Natural killer cell (primary cell): ENCODE measurements at regions not wholly inside any gene's neighbourhood (a gene's known extent, or its start where the extent isn't known, plus 50 kb on each side); places are given as distances from the start of the nearest gene placed in this dataset.

Source experiments
- ATAC-seq, 3 donors: fragments of 150-1000 bp in 2 of 3; fragments of 200-7000 bp in 1 of 3; cut with Tn5 transposase; 1 replicate in 1 of 3; 2 replicates in 2 of 3; pipeline ENCODE4 v1.10.0; 2021; ENCODE audit warnings: mild to moderate bottlenecking in 2 of 3, moderate library complexity in 2 of 3
- DNase-seq, 2 donors: peaks; one replicate each; pipeline versions ENCODE4 v3.0.0 to v3.0.0-alpha.2; 2013 to 2021; ENCODE audit warnings: mixed read lengths in 1 of 2
- H3K27ac ChIP-seq: one replicate; pipeline ENCODE4 v1.5.1; 2013; ENCODE audit warnings: mild to moderate bottlenecking, low read length
- H3K27me3 ChIP-seq: one replicate; pipeline ENCODE4 v1.6.1; 2013; ENCODE audit warnings: low read length; ENCODE audit not compliant: control insufficient read depth, insufficient read depth
- H3K36me3 ChIP-seq: one replicate; pipeline ENCODE4 v1.6.1; 2013; ENCODE audit warnings: low read length; ENCODE audit not compliant: control insufficient read depth, insufficient read depth
- H3K4me1 ChIP-seq: one replicate; pipeline ENCODE4 v1.6.1; 2013; ENCODE audit warnings: low read length; ENCODE audit not compliant: control insufficient read depth, insufficient read depth
- H3K4me3 ChIP-seq: one replicate; pipeline ENCODE4 v1.5.1; 2013; ENCODE audit warnings: low read length
- H3K9me3 ChIP-seq: one replicate; pipeline ENCODE4 v1.6.1; 2013; ENCODE audit warnings: low read length; ENCODE audit not compliant: control insufficient read depth, insufficient read depth
- H3K27ac Mint-ChIP-seq, 2 donors: one replicate each; pipeline ENCODE4 v1.8.0; 2022; ENCODE audit warnings: mild to moderate bottlenecking in 2 of 2, mixed read lengths in 2 of 2, moderate library complexity in 1 of 2
- H3K27me3 Mint-ChIP-seq, 2 donors: one replicate each; pipeline ENCODE4 v1.8.0; 2022; ENCODE audit warnings: low read depth in 2 of 2, mixed read lengths in 2 of 2
- H3K36me3 Mint-ChIP-seq: one replicate; pipeline ENCODE4 v1.8.0; 2022; ENCODE audit warnings: mixed read lengths
- H3K4me1 Mint-ChIP-seq, 2 donors: one replicate each; pipeline ENCODE4 v1.8.0; 2022; ENCODE audit warnings: mixed read lengths in 2 of 2
- H3K4me3 Mint-ChIP-seq: one replicate; pipeline ENCODE4 v1.8.0; 2022; ENCODE audit warnings: mild to moderate bottlenecking, moderate library complexity, mixed read lengths
- H3K9me3 Mint-ChIP-seq, 2 donors: one replicate each; pipeline ENCODE4 v1.8.0; 2022; ENCODE audit warnings: mixed read lengths in 2 of 2
- CTCF ChIP-seq: fragments of 200-600 bp; IDR thresholded peaks from one replicate; pipeline ENCODE4 v1.8.0; 2022; ENCODE audit warnings: antibody characterized with exemption
- WGBS: methylation state at CpG from one replicate; pipeline ENCODE4 v1.1.7; 2013; ENCODE audit warnings: missing lambda C conversion rate; ENCODE audit not compliant: insufficient coverage; 5-methylcytosine and 5-hydroxymethylcytosine counted together
- intact Hi-C: fragments of 100-400 bp; cut with micrococcal nuclease; formaldehyde crosslinking; loops from one replicate; pipeline ENCODE4 v1.14.2; 2022

GRCh38 chr3:163672954-163673353 is 1405.3 kb downstream of the SI start:
- no peaks in the 10 kb centered on the region for H3K36me3 ChIP-seq

DNA sequence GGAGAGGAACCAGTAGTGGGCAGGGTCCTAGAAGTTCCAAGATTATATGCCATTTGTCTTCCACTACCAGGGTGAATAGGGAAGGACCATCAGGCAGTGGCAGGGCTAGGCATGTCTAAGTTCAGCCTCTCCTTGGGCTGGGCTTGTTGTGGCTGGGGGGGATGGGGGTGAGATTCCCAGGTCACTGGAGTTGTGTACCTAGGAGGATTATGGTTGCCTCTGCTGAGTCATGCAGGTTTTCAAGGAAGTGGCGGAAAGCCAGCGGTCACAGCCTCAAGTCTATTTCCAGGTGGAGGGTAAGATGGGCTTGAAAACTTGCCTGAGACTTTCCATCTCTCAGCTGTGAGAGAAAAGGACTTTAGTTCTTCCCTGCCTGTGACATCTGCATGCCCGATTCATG is 1407.1 kb downstream of the SI start:
- no peak overlapping the region for H3K27ac Mint-ChIP-seq
- H3K36me3 Mint-ChIP-seq: peaks cover 6% of the 10 kb centered on the region
- H3K27me3 Mint-ChIP-seq: no peaks in the 10 kb centered on the region
- intact Hi-C loops: no loop called here
- DNase-seq (no peak), ATAC-seq (no peak)
- H3K27ac ChIP-seq: no peak overlapping the region
- H3K27me3 ChIP-seq: no peaks in the 10 kb centered on the region
- H3K9me3 Mint-ChIP-seq: peaks cover 12 to 26% of the 10 kb centered on the region in 2 donors
- H3K4me3 ChIP-seq: no peak overlapping the region
- H3K9me3 ChIP-seq: peaks cover 8% of the 10 kb centered on the region
- no peaks in the 10 kb centered on the region for H3K36me3 ChIP-seq
- no peaks in the 10 kb centered on the region for H3K4me1 ChIP-seq
- H3K4me3 Mint-ChIP-seq: no peak overlapping the region
- H3K4me1 Mint-ChIP-seq: no peaks in the 10 kb centered on the region
- no peak for TF ChIP-seq CTCF
- 91% methylated on average over 3 of the region's 3 CpGs for WGBS

More at GRCh38 chr3:163672954-163673353, 1405.3 kb downstream of the SI start:
- Mint-ChIP-seq H3K36me3 (peaks cover 15% of the 10 kb centered on the region), H3K4me1 (no peaks in the 10 kb centered on the region), H3K9me3 (peaks cover 13 to 28% of the 10 kb centered on the region in 2 donors), H3K27ac (no peak overlapping the region), H3K4me3 (no peak overlapping the region), H3K27me3 (no peaks in the 10 kb centered on the region)
- DNase-seq: no peak
- no peak for ATAC-seq
- no peaks in the 10 kb centered on the region for H3K27me3 ChIP-seq
- H3K4me1 ChIP-seq: no peaks in the 10 kb centered on the region
- peaks cover 8% of the 10 kb centered on the region for H3K9me3 ChIP-seq
- no peak for TF ChIP-seq CTCF
- intact Hi-C loops: no loop called here
- no peak overlapping the region for H3K4me3 ChIP-seq
- no peak overlapping the region for H3K27ac ChIP-seq

DNA sequence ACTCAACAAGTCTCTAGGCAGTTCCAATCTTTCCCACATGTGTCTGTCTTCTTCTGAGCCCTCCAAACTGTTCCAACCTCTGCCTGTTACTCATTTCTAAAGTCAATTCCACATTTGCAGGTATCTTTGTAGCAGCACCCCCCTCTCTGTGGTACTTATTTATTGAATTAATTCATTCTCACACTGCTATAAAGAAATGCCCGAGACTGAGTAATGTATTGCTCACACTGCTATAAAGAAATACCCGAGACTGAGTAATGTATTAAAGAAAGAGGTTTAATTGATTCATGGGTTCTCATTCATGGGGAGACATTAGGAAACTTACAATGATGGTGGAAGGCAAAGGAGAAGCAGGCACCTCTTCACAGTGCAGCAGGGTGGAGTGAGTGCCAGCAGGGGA is 1413.8 kb downstream of the SI start:
- Histone ChIP-seq H3K4me3 (no peak overlapping the region), H3K27ac (no peak overlapping the region), H3K36me3 (no peaks in the 10 kb centered on the region), H3K27me3 (no peaks in the 10 kb centered on the region), H3K9me3 (peaks cover 6% of the 10 kb centered on the region), H3K4me1 (no peaks in the 10 kb centered on the region)
- intact Hi-C loops: no loop called here
- 74% methylated on average over 2 of the region's 2 CpGs for WGBS
- Mint-ChIP-seq H3K4me1 (no peaks in the 10 kb centered on the region), H3K27ac (no peak overlapping the region), H3K9me3 (peaks cover 18 to 24% of the 10 kb centered on the region in 2 donors), H3K4me3 (no peak overlapping the region), H3K36me3 (peaks cover 11% of the 10 kb centered on the region), H3K27me3 (no peaks in the 10 kb centered on the region)
- DNase-seq (no peak), ATAC-seq (no peak)
- no peak for TF ChIP-seq CTCF

DNA sequence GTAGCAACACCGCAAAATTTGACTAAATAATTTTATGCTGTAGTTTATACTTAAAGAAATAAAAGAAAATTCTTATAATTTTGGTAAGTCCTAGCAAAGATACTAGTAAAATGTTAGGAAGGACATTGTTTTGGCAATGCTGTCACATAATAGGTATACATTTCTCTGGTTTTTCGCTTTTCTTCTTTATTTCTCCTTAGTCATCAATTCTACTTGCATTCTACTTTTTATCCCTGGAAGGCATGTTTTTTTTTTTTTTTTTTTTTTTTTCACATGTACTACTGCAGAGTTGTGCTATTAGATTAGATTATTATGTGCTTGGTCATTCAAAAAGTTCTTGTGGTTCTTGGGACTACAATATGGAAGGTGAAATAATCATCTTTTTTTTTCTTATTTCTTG is 1421.2 kb downstream of the SI start:
- Histone ChIP-seq H3K4me1 (no peaks in the 10 kb centered on the region), H3K9me3 (peaks cover 9% of the 10 kb centered on the region), H3K36me3 (no peaks in the 10 kb centered on the region), H3K4me3 (no peak overlapping the region), H3K27me3 (no peaks in the 10 kb centered on the region), H3K27ac (no peak overlapping the region)
- Mint-ChIP-seq H3K27ac (no peak overlapping the region), H3K27me3 (no peaks in the 10 kb centered on the region), H3K4me3 (no peak overlapping the region), H3K36me3 (peaks cover 2% of the 10 kb centered on the region), H3K9me3 (peaks cover 8 to 19% of the 10 kb centered on the region in 2 donors), H3K4me1 (no peaks in the 10 kb centered on the region)
- TF ChIP-seq CTCF: no peak
- ATAC-seq (no peak), DNase-seq (no peak)
- intact Hi-C loops: no loop called here
- WGBS: no CpG with 5 or more reads among the region's 2 CpGs
